ENCODE measurements at regions not wholly inside any gene's neighbourhood (a gene's known extent, or its start where the extent isn't known, plus 50 kb on each side); places are given as distances from the start of the nearest gene placed in this dataset.

DNA sequence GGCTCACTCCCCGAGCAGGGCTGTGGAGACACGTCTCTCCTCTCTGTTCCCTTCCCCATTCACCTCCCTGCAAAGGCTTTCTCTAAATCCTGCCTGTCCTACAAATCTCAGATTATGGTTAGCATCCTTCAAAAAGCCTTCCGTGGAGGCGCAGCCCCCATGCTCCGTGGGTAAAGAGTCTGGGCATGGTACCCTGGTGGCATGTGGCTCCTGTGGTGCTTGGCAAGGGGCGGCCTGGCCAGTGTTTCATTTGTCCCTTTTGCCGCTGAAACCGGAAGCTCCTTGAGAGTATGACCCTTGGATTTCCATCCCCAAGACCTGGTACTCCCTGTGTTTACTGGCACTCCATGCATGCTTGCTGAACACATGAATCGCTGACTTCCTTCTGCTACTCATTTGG, 839.3 kb upstream of the SALL3 start:
- no peak overlapping the region for H3K4me3 ChIP-seq (ENCODE audit: low read depth, poor library complexity, severe bottlenecking)
- intact Hi-C loops (cut with DNase I; ENCODE audit: low total_unique reads), result no loop called here
- TF ChIP-seq POLR2A (IDR thresholded peaks at IDR 0.05), result no peak
- TF ChIP-seq, protein P1, sequence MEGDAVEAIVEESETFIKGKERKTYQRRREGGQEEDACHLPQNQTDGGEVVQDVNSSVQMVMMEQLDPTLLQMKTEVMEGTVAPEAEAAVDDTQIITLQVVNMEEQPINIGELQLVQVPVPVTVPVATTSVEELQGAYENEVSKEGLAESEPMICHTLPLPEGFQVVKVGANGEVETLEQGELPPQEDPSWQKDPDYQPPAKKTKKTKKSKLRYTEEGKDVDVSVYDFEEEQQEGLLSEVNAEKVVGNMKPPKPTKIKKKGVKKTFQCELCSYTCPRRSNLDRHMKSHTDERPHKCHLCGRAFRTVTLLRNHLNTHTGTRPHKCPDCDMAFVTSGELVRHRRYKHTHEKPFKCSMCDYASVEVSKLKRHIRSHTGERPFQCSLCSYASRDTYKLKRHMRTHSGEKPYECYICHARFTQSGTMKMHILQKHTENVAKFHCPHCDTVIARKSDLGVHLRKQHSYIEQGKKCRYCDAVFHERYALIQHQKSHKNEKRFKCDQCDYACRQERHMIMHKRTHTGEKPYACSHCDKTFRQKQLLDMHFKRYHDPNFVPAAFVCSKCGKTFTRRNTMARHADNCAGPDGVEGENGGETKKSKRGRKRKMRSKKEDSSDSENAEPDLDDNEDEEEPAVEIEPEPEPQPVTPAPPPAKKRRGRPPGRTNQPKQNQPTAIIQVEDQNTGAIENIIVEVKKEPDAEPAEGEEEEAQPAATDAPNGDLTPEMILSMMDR (IDR thresholded peaks at IDR 0.05), result no peak
- WGBS, 2 donors, result 91% methylated on average over 9 of the region's 9 CpGs
- no peak for DNase-seq (ENCODE audit: low spot score in 2 of 2)

DNA sequence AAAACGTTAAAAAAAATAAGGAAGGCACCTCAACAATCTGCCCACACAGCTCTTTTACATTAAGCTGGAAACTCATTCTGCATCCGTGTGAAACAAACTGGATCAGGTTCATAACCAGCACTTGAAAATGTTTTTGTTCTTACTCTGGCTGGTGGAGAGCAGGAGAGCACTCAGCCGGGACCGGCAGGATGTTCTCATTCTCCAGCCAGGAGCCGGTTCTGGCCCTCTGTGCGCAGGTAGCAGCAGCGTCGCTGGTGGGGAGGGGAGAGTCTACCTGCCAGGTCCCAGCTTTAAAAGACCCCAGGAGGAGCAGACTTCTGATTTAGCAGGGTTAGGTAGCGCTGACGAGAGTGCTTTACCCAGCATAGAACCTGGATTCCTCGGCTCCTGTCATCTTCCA, 834.9 kb upstream of the SALL3 start:
- no peak overlapping the region for H3K4me3 ChIP-seq (ENCODE audit: low read depth, poor library complexity, severe bottlenecking)
- DNase-seq (ENCODE audit: low spot score in 2 of 2), result no peak
- intact Hi-C loops (cut with DNase I; ENCODE audit: low total_unique reads), result no loop called here
- TF ChIP-seq, protein P1 (IDR thresholded peaks at IDR 0.05), result no peak
- TF ChIP-seq POLR2A (IDR thresholded peaks at IDR 0.05), result no peak
- WGBS, 2 donors, result 53 to 65% methylated on average over 11 of the region's 11 CpGs

- WGBS, 2 donors, result 38 to 47% methylated on average over 9 of the region's 9 CpGs
- intact Hi-C loops (cut with DNase I; ENCODE audit: low total_unique reads), result no loop called here
- TF ChIP-seq POLR2A (IDR thresholded peaks at IDR 0.05), result no peak
- TF ChIP-seq, protein P1 (IDR thresholded peaks at IDR 0.05), result no peak
- no peak for DNase-seq (ENCODE audit: low spot score in 2 of 2)
- H3K4me3 ChIP-seq (ENCODE audit: low read depth, poor library complexity, severe bottlenecking), result no peak overlapping the region
Observed at GRCh38 chr18:78145096-78145495, 834.5 kb upstream of the SALL3 start.

GRCh38 chr18:78146136-78147085, 833.2 kb upstream of the SALL3 start:
- 89% methylated on average over 17 of the region's 17 CpGs for WGBS, 2 donors
- TF ChIP-seq, protein P1 (IDR thresholded peaks at IDR 0.05), result no peak
- no peak for TF ChIP-seq POLR2A (IDR thresholded peaks at IDR 0.05)
- H3K4me3 ChIP-seq (ENCODE audit: low read depth, poor library complexity, severe bottlenecking), result no peak overlapping the region
- intact Hi-C loops (cut with DNase I; ENCODE audit: low total_unique reads), result no loop called here
- DNase-seq (ENCODE audit: low spot score in 2 of 2), result no peak

DNA sequence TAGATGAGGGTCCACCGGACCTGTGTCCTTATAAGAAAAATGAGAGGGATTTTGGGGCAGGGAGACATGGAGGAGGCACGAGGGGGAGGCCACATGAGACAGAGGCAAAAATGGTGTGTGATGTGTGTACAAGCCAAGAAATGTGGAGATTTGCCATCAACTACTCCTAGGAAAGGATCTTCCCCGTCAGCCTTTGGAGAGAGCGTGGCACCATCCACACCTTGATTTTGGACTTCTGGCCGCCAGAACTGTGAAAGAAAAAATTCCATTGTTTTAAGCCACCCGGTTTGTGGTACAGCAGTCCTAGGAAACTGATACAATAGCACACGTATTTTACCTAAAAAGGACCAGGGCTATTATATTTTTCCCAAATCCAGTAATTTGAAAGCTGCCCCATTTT, 829.0 kb upstream of the SALL3 start:
- TF ChIP-seq, protein P1 (IDR thresholded peaks at IDR 0.05), result no peak
- TF ChIP-seq POLR2A (IDR thresholded peaks at IDR 0.05), result no peak
- no peak overlapping the region for H3K4me3 ChIP-seq (ENCODE audit: low read depth, poor library complexity, severe bottlenecking)
- DNase-seq (ENCODE audit: low spot score in 2 of 2), result no peak
- intact Hi-C loops (cut with DNase I; ENCODE audit: low total_unique reads), result no loop called here
- 90 to 95% methylated on average over 7 of the region's 7 CpGs for WGBS, 2 donors
